ENCODE measurements at regions not wholly inside any gene's neighbourhood (a gene's known extent, or its start where the extent isn't known, plus 50 kb on each side); places are given as distances from the start of the nearest gene placed in this dataset.
"Not testable (repeated sequence)": the region's sequence is repeated elsewhere in the genome, so short reads cannot be mapped to it uniquely, and the experiment has no call there.

DNA sequence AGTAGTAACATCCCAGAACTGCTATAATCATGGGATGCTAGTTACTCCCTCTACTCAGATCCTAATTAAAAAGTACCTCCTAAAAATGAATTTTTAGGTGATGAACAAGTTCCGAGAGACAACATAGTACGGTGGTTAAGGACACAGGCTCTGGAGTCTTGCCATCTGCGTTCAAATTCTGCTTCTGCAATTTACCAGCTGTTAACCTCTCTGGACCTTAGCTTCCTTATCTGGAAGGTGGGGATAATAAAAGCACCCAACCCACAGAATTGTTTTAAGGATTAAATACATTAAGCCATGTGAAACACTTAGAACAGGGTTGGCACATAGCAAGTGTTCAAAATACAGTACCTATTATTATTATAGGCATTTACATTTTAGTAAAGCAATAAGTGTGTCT, 77.5 kb upstream of the XPA start:
- no peak for DNase-seq

DNA sequence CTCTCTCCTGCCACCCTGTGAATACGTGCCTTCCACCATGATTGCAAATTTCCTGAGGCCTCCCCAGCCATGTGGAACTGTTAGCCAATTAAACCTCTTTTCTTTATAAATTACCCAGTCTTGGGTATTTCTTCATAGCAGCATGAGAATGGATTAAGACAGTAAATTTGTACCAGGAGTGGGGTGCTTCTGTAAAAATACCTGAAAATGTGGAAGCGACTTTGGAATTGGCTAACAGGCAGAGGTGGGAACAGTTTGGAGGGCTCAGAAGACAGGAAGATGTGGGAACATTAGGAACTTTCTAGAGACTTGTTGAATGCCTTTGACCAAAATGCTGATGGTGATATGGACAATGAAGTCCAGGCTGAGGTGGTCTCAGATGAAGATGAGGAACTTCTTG, 74.3 kb upstream of the FOXE1 start:
- DNase-seq = not testable (repeated sequence)

DNA sequence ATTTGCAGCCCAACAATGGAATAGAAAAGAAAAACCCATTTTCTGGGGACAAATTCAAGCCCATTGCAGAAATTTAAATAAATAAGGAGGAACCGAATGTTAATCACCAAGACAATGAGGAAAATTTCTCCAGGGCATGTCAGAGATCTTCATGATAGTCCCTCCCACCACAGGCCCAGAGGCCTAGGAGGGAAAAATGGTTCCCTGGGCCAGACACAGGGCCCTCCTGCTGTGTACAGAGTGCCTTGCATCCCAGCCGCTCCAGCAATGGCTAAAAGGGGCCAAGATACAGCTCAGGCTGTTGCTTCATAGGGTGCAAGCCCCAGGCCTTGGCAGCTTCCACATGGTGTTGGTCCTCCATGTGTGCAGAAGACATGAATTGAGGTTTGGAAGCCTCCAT, 73.4 kb upstream of the FOXE1 start:
- DNase-seq = no peak

DNA sequence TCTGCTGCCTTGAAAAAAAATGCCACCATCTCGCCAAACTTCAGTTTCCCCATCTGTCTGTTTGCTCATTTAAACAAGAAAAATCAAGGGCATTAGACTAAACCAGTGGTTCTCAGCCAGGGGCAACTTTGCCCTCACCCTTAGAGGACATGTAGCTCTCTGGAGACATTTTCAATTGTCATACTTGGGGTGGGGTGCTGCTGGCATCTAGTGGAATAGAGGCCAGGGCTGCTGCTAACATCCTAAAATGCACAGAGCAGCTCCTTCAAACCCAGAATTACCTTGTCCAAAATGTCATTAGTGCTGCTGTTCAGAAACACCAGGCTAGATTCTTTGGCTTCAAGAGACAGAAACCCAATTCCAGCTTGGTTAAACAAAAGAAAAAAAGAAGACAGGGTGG, 71.1 kb upstream of the FOXE1 start:
- DNase-seq = no peak

DNA sequence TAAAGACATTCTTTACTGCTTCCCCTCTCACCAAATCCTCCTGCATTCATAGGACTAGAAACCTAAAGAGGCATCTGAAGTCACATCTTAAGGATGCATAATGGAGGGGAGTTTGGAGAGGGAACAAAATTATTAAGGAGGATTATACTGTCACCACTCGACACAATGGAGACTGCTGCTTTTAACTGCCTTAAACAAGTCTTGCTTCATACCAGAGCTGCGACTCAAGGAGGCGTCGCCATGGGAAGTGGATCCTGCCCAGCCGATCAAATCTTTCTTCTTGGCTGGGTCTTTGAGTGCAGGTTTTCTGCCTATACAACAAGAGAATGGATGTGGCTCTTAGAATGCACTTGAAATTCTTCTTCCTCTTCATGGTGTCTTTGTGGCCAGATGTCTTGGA, 66.7 kb upstream of the FOXE1 start:
- no peak for DNase-seq

DNA sequence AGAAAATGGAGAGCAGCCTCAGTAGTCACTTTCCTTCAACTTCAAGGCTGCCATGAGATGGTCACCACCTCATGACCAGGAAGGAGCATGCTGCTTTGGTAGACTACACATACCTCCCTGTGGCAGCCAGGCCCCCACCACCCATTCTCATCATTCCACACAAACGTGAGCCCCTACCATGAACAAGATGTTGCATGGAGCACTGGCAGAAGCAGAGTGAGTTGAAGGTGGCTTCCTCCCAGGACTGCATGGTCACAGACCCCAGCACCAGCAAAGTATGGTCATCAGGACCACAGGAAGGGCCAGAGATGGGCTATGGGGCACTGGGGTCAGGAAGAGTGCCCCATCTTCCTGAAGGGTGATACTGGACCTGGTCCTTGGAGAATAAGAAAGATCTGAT, 65.5 kb upstream of the FOXE1 start:
- no peak for DNase-seq

DNA sequence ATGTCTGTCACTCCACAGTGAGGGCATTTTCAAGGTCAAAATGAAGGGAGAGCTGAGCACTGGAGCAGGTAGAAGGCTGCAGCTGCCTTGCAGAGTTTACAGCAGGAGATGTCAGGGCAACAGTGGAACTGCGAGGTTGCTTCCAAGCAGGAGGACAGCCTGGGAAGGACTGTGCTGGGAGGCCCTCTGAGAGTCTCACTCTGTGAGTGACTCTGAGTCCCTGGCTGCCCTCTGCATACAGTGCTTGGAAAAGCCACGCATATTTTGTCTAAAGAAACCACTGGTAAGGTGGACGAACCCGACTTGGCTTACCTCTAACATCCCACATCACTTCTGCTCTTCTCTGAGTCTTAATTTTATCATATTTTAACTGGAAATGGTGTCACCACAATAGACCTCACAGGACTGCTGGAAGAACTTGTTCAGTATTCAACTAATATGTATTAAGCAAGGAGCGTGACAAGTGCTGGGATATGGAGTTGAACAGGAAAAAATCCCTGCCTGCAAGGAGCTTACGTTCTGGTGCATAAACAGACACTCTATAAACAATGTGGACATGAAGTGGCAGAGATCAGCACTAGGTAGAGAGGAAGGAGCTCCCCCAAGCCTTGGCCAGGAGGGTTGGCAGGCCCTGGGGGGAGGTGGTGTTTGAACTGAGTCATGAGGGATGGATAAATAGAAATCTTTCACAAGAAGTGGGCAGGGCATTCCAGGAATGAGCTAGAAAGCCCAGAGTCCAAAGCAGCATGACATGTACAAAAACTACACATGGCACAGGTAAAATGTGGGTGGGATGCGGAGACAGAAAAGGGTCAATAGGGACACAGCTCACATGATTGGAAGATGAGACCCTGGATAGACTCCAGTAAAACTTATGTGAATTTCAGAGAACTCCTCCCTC, 64.0 kb upstream of the FOXE1 start:
- DNase-seq = no peak

DNA sequence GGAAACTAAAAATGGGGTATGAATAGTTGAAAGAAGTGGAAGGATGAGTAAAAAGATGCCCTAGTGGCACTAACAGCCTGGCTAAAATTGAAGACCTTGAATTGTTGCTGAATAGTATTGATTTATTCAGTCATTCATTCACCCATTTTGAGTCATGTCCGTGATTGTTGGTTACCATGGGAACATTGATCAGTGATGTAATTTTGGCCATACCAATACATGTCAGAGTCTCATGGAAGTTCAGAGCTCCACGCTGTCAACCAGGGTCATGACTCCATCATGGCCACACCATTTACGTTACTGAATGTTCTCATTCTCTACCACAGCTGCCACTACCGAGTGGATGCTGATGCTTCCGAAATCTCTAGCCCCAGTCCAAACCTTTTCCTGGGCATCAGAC, 62.5 kb upstream of the FOXE1 start:
- DNase-seq = no peak

DNA sequence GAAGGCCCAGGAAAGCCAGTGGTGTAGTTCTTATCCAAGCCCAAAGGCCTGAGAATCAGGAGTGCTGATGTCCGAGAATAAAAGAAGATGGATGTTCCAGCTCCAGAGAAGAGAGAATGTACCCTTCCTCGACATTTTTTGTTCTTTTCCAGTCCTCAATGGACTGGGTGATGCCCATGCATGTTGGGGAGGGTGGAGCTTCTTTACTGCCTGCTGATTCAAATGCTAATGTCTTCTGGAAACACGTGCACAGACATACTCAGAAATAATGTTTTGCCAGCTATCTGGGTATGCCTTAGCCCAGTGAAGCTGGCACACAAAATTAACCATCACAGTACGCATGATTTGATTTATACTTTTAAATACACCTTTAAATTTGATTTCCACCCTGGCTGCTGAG, 61.5 kb upstream of the FOXE1 start:
- no peak for DNase-seq

DNA sequence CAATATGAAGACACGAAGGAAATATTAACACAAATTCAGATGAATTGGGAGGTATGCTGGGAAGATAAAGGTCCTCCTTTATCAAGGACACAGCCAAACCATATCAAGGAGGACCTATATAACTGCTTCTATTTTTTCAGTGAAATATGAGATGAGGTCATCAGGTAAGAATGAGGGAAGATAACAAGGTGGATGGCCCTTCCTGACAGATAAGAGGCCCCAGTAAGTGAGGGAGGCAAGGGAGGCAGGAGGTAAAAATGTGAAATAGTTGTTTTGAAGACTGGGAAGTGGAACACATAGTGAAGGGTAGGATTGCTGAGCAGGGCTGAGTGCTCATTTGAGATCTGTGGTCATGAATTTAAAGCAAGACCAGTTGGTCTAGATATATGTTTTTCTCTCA, 60.0 kb upstream of the FOXE1 start:
- DNase-seq = no peak

DNA sequence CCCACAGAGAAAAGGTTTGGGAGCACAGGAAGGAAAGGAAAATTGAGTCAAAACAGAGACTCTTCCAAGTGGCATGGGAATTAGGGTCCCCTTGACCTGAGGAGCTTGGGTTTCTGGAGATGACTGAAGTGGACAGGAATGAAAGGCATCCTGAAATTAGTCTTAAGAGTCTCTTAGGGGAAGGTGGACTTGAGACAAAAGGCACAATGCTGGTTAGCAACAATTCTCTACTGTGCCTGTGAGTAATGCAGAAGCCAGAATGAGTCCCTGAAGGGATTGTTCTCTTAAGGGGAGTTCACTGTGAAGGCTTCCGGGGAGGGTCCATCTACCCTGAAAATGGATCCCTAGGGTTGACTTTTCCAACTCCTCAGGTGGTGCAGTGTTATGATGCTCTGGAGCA, 58.4 kb upstream of the FOXE1 start:
- no peak for DNase-seq

DNA sequence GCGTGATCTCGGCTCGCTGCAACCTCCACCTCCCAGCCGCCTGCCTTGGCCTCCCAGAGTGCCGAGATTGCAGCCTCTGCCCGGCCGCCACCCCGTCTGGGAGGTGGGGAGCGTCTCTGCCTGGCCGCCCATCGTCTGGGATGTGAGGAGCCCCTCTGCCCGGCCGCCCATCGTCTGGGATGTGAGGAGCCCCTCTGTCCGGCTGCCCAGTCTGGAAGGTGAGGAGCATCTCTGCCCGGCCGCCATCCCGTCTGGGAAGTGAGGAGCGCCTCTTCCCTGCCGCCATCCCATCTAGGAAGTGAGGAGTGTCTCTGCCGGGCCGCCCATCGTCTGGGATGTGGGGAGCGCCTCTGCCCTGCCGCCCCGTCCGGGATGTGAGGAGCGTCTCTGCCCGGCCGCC, 56.9 kb upstream of the FOXE1 start:
- DNase-seq = not testable (repeated sequence)

DNA sequence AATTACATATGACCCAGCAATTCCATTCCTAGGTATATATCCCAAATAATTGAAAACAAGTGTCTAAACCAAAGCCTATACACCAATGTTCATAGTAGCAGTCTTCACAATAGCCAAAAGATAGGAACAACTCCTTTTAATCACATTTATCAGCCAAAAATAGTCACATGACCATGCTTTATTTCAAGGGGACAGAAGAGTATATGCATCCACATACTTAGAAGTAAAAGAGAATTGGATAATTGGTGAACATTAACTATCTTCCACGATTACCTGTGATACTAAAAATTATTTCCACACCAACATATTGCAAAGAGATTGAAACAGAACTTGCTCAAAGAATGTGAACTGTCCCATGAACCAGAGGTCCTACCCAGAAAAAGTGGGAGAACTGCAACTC, 51.8 kb upstream of the FOXE1 start:
- no peak for DNase-seq

DNA sequence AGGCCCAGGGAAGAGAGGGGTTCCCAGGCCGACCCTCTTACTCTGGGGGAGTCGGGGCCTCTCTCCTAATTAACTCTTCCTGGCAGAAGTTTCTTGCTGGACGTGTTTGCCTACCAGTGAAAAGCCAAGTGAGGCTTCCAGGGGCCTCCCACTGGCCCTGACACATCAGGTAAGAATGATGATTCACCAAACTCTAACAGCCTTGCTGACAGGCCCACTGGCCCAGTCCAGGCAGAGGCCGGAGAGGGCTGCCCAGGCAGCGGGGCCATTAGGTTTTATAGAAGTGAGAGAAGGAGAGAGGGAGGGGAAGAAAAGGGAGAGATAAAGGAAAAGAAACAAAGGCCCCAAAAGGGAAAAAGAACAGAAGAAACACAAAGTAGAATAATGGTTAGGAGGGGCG, 50.8 kb upstream of the FOXE1 start:
- no peak for DNase-seq

DNA sequence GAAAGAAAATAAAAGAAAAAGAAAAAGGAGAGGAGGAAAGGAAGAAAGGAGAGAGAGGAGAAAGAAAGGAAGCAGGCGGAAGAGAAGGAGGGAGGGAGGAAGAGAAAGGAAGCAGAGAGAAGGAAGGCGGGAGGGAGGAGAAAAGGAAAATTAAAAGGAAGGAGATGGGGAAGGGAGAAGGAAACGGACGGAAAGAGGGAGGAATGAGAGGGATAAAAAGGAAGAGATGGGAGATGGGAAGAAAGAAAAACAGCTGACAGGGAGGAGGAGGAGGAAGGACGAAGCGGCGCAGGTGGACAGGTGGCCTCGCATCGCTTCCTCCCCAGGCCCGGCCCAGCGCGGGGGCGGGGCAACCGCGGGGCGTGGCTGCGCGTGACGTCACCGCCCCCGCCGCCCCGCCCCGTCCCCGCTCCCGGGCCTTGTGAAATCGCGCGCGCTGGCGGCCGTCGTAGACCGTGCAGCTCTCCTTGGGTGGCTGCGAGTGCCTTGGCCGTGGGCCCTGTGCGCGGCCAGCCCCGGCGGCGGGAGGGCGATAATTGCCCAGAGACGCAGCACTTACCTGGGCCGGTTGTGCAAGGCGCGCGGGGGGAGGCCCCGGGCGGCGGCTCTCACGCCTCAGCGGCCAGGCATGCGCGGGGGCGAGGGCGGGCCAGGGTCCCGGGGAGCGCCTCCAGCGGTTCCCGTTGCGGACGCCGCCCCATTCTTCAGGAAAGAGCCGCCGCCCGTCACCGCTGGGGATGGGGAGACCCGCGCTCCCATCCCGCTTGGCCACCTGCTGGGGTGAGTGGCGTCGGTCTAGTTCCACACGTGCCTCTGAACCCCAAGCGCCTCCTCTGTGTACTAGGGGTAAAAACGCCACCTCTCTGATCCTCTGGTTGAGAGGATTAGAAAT, 49.6 kb upstream of the FOXE1 start:
- peak; percentile 72 to 74 for DNase-seq

All from stimulated activated CD4-positive, alpha-beta T cell treated with anti-CD3 and anti-CD28 coated beads, Interleukin-2, amount 100 ng/mL, for 24 hours (primary cell).